Tibial artery (tissue), 4 donors: ENCODE measurements at regions not wholly inside any gene's neighbourhood (a gene's known extent, or its start where the extent isn't known, plus 50 kb on each side); places are given as distances from the start of the nearest gene placed in this dataset.

Source experiments
- DNase-seq, 2 donors: peaks; one replicate each; pipeline ENCODE4 v3.0.0-alpha.2; 2019
- H3K27ac ChIP-seq, 2 donors: fragments of 200-600 bp; sonication (generic) in 1 of 2; 1 replicate in 1 of 2; 2 replicates in 1 of 2; pipeline ENCODE4 v1.5.1; 2018 to 2019; ENCODE audit warnings: mild to moderate bottlenecking in 1 of 2
- H3K27me3 ChIP-seq, 2 donors: fragments of 200-600 bp; sonication (generic) in 1 of 2; one replicate each; pipeline versions ENCODE4 v1.5.1 to v1.6.0; 2016 to 2019
- H3K36me3 ChIP-seq, 3 donors: fragments of 200-600 bp; sonication (generic) in 2 of 3; one replicate each; pipeline ENCODE4 v1.5.1; 2016 to 2019; ENCODE audit warnings: mild to moderate bottlenecking in 2 of 3
- H3K4me1 ChIP-seq, 4 donors: fragments of 200-600 bp; sonication (generic) in 2 of 4; 1 replicate in 3 of 4; 2 replicates in 1 of 4; pipeline ENCODE4 v1.5.1; 2016 to 2019
- H3K4me3 ChIP-seq, 2 donors: fragments of 200-600 bp; sonication (generic) in 1 of 2; 1 replicate in 1 of 2; 2 replicates in 1 of 2; pipeline ENCODE4 v1.5.1; 2018 to 2019; ENCODE audit warnings: mild to moderate bottlenecking in 2 of 2
- H3K9me3 ChIP-seq, 3 donors: fragments of 200-600 bp; sonication (generic) in 1 of 3; one replicate each; pipeline ENCODE4 v1.5.1; 2016 to 2019
- intact Hi-C: fragments of 100-400 bp; cut with DNase I; formaldehyde crosslinking; loops from one replicate; pipeline ENCODE4 v1.15.0; 2023; ENCODE audit warnings: low total_unique reads
- TF ChIP-seq, protein P1 (sequence below), 2 experiments: fragments of 200-600 bp in 1 of 2; fragments of 450-650 bp in 1 of 2; IDR thresholded peaks; one replicate each; pipeline ENCODE4 v1.5.1; 2017 to 2019; ENCODE audit warnings: antibody characterized with exemption in 2 of 2, mild to moderate bottlenecking in 1 of 2, moderate library complexity in 1 of 2

DNA sequence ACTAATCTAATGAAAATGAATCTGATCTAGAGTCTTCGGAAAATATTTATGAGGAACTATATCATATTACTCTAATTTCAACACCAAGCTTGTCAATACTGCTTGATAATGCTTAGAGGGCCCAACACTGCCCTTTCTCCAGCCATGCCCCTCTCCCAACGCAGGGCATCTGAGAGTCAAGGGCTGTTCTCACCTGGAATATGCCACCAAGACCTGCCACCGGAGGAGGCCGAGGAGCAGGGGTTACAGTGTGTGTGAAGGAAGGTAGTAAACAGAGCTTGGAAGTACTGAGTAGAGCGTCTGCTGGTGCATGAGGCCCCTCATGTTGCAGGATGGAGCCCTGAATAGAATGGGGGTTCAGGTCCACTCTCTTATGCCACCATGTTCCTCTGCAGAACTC lies 301.3 kb upstream of the MPDZ start:
- no peaks in the 10 kb centered on the region for H3K27me3 ChIP-seq
- TF ChIP-seq, protein P1, sequence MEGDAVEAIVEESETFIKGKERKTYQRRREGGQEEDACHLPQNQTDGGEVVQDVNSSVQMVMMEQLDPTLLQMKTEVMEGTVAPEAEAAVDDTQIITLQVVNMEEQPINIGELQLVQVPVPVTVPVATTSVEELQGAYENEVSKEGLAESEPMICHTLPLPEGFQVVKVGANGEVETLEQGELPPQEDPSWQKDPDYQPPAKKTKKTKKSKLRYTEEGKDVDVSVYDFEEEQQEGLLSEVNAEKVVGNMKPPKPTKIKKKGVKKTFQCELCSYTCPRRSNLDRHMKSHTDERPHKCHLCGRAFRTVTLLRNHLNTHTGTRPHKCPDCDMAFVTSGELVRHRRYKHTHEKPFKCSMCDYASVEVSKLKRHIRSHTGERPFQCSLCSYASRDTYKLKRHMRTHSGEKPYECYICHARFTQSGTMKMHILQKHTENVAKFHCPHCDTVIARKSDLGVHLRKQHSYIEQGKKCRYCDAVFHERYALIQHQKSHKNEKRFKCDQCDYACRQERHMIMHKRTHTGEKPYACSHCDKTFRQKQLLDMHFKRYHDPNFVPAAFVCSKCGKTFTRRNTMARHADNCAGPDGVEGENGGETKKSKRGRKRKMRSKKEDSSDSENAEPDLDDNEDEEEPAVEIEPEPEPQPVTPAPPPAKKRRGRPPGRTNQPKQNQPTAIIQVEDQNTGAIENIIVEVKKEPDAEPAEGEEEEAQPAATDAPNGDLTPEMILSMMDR (IDR thresholded peaks at IDR 0.05) = no peak
- intact Hi-C loops = no loop called here

DNA sequence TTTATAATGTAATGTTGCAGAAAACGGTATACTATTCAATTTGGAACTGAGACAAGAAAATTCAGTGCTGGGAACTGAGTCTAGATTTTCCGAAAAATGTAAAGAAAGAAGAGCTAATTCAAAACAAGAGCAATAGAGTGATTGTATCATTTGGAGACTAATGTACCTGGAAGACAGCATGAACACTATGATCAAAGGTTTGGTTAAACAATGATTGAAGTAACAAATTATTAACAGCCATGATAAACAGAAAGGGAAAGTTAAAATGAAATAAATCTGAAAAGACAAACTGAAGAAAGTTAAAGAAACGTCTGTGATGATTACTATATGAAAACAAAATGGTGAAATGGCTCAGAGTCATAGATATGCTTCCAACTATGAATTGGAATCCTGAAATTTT lies 300.6 kb upstream of the MPDZ start:
- Histone ChIP-seq H3K9me3 (no peaks in the 10 kb centered on the region), H3K27me3 (no peaks in the 10 kb centered on the region), H3K27ac (no peak overlapping the region), H3K4me1 (no peaks in the 10 kb centered on the region), H3K4me3 (no peak overlapping the region), H3K36me3 (no peaks in the 10 kb centered on the region)
- TF ChIP-seq, protein P1 (IDR thresholded peaks at IDR 0.05) = no peak
- no peak for DNase-seq
- intact Hi-C loops = no loop called here

More for the DNA sequence above, 301.3 kb upstream of the MPDZ start:
- Histone ChIP-seq H3K9me3 (no peaks in the 10 kb centered on the region), H3K36me3 (no peaks in the 10 kb centered on the region), H3K27ac (no peak overlapping the region), H3K4me1 (no peaks in the 10 kb centered on the region), H3K4me3 (no peak overlapping the region)
- no peak for DNase-seq

DNA sequence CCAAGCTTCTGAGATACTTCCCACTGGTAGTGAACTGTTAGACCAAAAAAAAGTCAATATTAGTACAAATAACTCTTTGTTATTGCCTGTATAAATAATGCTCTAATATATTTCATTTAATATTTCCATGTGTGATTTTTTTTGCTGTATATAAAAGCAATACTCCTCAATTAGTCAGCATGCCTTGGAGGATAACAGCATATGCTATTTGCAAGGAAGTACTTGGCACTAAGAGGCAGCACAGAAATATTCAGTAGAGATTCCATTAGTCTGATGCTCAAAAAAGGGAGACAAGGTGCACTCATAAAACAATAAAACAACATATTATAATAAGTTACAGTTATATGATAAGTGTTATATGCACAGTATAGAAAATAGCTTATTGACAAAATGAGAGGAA lies 296.6 kb upstream of the MPDZ start:
- DNase-seq = no peak
- Histone ChIP-seq H3K27me3 (no peaks in the 10 kb centered on the region), H3K4me3 (no peak overlapping the region), H3K9me3 (no peaks in the 10 kb centered on the region), H3K4me1 (peaks cover 0 to 1% (median under 1%) of the 10 kb centered on the region in 4 donors), H3K36me3 (no peaks in the 10 kb centered on the region), H3K27ac (no peak overlapping the region)
- intact Hi-C loops = no loop called here
- TF ChIP-seq, protein P1 (IDR thresholded peaks at IDR 0.05) = no peak

DNA sequence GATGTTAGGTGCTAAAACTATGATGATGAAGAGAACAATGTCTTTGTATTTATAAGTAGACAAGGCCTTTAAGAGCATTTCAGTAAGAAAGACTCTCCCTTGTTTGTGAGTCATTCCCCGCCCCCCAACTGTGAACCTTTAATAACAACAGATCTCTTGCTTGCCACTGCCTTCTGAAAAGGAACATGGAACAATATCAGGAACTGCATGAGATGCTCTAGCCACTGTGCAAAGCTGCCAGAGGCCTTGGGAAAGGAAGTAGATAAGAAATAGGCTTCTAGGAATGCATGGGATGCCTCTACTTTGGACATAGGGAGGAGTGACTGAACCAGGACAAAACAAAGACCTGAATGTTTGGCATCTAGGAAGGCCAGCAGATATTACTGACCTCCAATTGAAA lies 296.1 kb upstream of the MPDZ start:
- intact Hi-C loops = no loop called here
- Histone ChIP-seq H3K4me1 (peaks cover 0 to 7% (median 3%) of the 10 kb centered on the region in 4 donors), H3K9me3 (no peaks in the 10 kb centered on the region), H3K36me3 (no peaks in the 10 kb centered on the region), H3K27ac (no peak overlapping the region), H3K4me3 (no peak overlapping the region), H3K27me3 (no peaks in the 10 kb centered on the region)
- no peak for DNase-seq
- TF ChIP-seq, protein P1 (IDR thresholded peaks at IDR 0.05) = no peak

DNA sequence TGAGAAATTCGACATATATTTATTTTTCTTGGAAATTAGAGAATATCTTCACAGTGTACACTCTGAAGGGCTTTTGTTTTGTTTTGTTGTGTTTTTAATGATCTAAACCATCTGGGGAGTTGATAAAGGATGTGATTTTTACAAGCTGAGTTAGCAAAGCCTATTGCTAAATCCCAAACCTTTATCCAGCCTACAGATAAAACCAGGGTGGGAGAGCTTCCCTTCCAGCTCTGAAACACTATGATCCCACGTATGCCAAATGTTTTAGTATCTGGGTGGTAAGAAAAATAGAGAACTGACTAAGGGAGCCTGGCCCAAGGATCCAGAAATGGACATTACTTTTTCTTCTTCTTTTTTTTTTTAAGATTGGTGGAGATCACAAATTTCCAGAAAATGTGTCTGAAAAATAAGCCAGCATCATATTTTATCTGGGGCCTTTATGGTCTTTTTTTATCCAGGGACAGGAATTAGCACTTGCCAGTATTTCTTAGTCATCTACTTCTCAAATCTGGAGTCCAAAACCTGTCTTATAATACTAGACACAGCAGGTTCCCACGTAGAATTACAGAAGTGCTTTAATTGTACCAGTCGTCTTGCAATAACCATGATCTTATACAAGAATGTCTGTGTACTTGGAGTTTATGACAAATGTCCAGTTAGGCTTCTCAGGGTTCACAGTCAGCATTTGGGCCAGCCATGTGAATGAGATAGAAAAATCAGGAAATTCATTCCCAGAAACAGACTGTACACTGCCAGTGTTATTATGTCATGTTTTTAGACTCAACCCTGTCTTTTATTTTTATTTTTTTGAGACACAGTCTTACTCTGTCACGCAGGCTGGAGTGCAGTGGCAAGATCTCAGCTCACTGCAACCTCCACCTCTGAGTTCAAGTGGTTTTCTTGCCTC lies 290.8 kb upstream of the MPDZ start:
- TF ChIP-seq, protein P1 (IDR thresholded peaks at IDR 0.05) = no peak
- Histone ChIP-seq H3K27me3 (no peaks in the 10 kb centered on the region), H3K4me1 (peaks cover 0 to 41% (median 20%) of the 10 kb centered on the region in 4 donors), H3K36me3 (no peaks in the 10 kb centered on the region), H3K27ac (peak overlapping the region; percentile 77 to 88), H3K4me3 (no peak overlapping the region), H3K9me3 (no peaks in the 10 kb centered on the region)
- intact Hi-C loops = no loop called here
- DNase-seq = no peak
